Mesenchymal stem cell (in vitro differentiated cells and primary cell): ENCODE measurements at regions not wholly inside any gene's neighbourhood (a gene's known extent, or its start where the extent isn't known, plus 50 kb on each side); places are given as distances from the start of the nearest gene placed in this dataset.

Source experiments
- DNase-seq: peaks from one replicate; pipeline ENCODE4 v3.0.0-alpha.2; 2013
- H2AFZ ChIP-seq: one replicate; pipeline ENCODE4 v1.6.1; 2013; ENCODE audit warnings: low read depth, mild to moderate bottlenecking, control low read depth, inconsistent platforms, low read length, moderate library complexity
- H2AK5ac ChIP-seq: 2 replicates; pipeline ENCODE4 v1.6.1; 2013; ENCODE audit warnings: low read length, moderate library complexity, mild to moderate bottlenecking, inconsistent platforms; ENCODE audit not compliant: severe bottlenecking
- H2BK120ac ChIP-seq: one replicate; pipeline ENCODE4 v1.6.1; 2013; ENCODE audit warnings: low read depth, mild to moderate bottlenecking, inconsistent platforms, low read length, moderate library complexity
- H2BK12ac ChIP-seq, 2 experiments: one replicate each; pipeline ENCODE4 v1.6.1; 2013; ENCODE audit warnings: inconsistent platforms in 2 of 2, low read length in 2 of 2, mild to moderate bottlenecking in 2 of 2, moderate library complexity in 2 of 2, control low read depth in 1 of 2
- H2BK15ac ChIP-seq: one replicate; pipeline ENCODE4 v1.6.1; 2013; ENCODE audit warnings: mild to moderate bottlenecking, low read depth, inconsistent platforms; ENCODE audit not compliant: poor library complexity, severe bottlenecking
- H2BK5ac ChIP-seq: 2 replicates; pipeline ENCODE4 v1.6.1; 2013; ENCODE audit warnings: low read depth, mild to moderate bottlenecking, low read length, control low read depth, inconsistent platforms; ENCODE audit not compliant: poor library complexity, severe bottlenecking
- H3K14ac ChIP-seq, 2 experiments: one replicate each; pipeline ENCODE4 v1.6.1; 2013; ENCODE audit warnings: inconsistent platforms in 2 of 2, low read length in 2 of 2, control low read depth in 1 of 2, mild to moderate bottlenecking in 1 of 2, moderate library complexity in 1 of 2
- H3K18ac ChIP-seq, 2 experiments: one replicate each; pipeline ENCODE4 v1.6.1; 2013; ENCODE audit warnings: inconsistent platforms in 2 of 2, low read length in 2 of 2, control low read depth in 1 of 2, low read depth in 1 of 2, mild to moderate bottlenecking in 1 of 2
- H3K23ac ChIP-seq, 2 experiments: one replicate each; pipeline ENCODE4 v1.6.1; 2013; ENCODE audit warnings: inconsistent platforms in 2 of 2, low read length in 2 of 2, mild to moderate bottlenecking in 2 of 2, moderate library complexity in 2 of 2, control low read depth in 1 of 2
- H3K27ac ChIP-seq: 2 replicates; pipeline ENCODE4 v1.5.1; 2013; ENCODE audit warnings: mild to moderate bottlenecking, moderate library complexity, low read length, control low read depth, inconsistent platforms; ENCODE audit not compliant: poor library complexity, severe bottlenecking
- H3K27me3 ChIP-seq, 2 experiments: 2 replicates each; pipeline versions ENCODE4 v1.6.1 to v1.7.0; 2013; ENCODE audit warnings: low read length in 2 of 2, mild to moderate bottlenecking in 2 of 2, moderate library complexity in 2 of 2, control low read depth in 1 of 2, inconsistent platforms in 1 of 2; ENCODE audit not compliant: control insufficient read depth in 1 of 2, insufficient read depth in 1 of 2
- H3K36me3 ChIP-seq, 2 experiments: 2 replicates each; pipeline versions ENCODE4 v1.6.1 to v1.7.0; 2013; ENCODE audit warnings: low read length in 2 of 2, control low read depth in 1 of 2, inconsistent platforms in 1 of 2, low read depth in 1 of 2, mild to moderate bottlenecking in 1 of 2; ENCODE audit not compliant: insufficient read depth in 2 of 2, control insufficient read depth in 1 of 2
- H3K4ac ChIP-seq, 2 experiments: one replicate each; pipeline ENCODE4 v1.6.1; 2013; ENCODE audit warnings: inconsistent platforms in 2 of 2, low read length in 2 of 2, mild to moderate bottlenecking in 2 of 2, moderate library complexity in 2 of 2, control low read depth in 1 of 2, low read depth in 1 of 2
- H3K4me1 ChIP-seq: 2 replicates; pipeline ENCODE4 v1.6.1; 2013; ENCODE audit warnings: low read depth, low read length, control low read depth; ENCODE audit not compliant: control insufficient read depth, insufficient read depth
- H3K4me2 ChIP-seq: 2 replicates; pipeline ENCODE4 v1.6.1; 2013; ENCODE audit warnings: low read length, mild to moderate bottlenecking, inconsistent platforms; ENCODE audit not compliant: poor library complexity, severe bottlenecking
- H3K4me3 ChIP-seq, 2 experiments: 2 replicates each; pipeline versions ENCODE4 v1.5.1 to v1.7.0; 2013; ENCODE audit warnings: low read length in 2 of 2, mild to moderate bottlenecking in 2 of 2, control low read depth in 1 of 2, low read depth in 1 of 2; ENCODE audit not compliant: insufficient read depth in 1 of 2
- H3K79me1 ChIP-seq: replicated peaks from 2 replicates; pipeline ENCODE4 v1.6.1; 2013; ENCODE audit warnings: mild to moderate bottlenecking, control low read depth, low read length, inconsistent platforms; ENCODE audit not compliant: poor library complexity, severe bottlenecking
- H3K9ac ChIP-seq: 2 replicates; pipeline ENCODE4 v1.7.0; 2013; ENCODE audit warnings: mild to moderate bottlenecking, low read length, moderate library complexity
- H3K9me3 ChIP-seq: 2 replicates; pipeline ENCODE4 v1.7.0; 2013; ENCODE audit warnings: mild to moderate bottlenecking, low read length; ENCODE audit not compliant: control insufficient read depth
- H4K8ac ChIP-seq: one replicate; pipeline ENCODE4 v1.6.1; 2013; ENCODE audit warnings: inconsistent platforms, mild to moderate bottlenecking, low read length, moderate library complexity
- H4K91ac ChIP-seq: one replicate; pipeline ENCODE4 v1.6.1; 2013; ENCODE audit warnings: mild to moderate bottlenecking, low read length, inconsistent platforms
- WGBS: methylation state at CpG from one replicate; pipeline ENCODE4 v1.1.7; 2013; ENCODE audit warnings: mixed read lengths; 5-methylcytosine and 5-hydroxymethylcytosine counted together

GRCh38 chr5:79856456-79857055 lies 134.5 kb downstream of the MTX3 start:
- H3K27me3 ChIP-seq = peaks cover 0 to 25% of the 10 kb centered on the region in 2 experiments
- H2BK5ac ChIP-seq = no peak overlapping the region
- H2AK5ac ChIP-seq = no peak overlapping the region
- no peak overlapping the region for H3K4me2 ChIP-seq
- H3K4me3 ChIP-seq = no peak overlapping the region
- H3K18ac ChIP-seq = no peak overlapping the region
- H2BK12ac ChIP-seq = no peak overlapping the region
- H3K23ac ChIP-seq = no peak overlapping the region
- H4K91ac ChIP-seq = no peak overlapping the region
- H3K4me1 ChIP-seq = peaks cover 3% of the 10 kb centered on the region
- H2AFZ ChIP-seq = no peak overlapping the region
- no peak overlapping the region for H3K4ac ChIP-seq
- DNase-seq = no peak
- no peak overlapping the region for H3K14ac ChIP-seq
- no peaks in the 10 kb centered on the region for H3K36me3 ChIP-seq
- no peaks in the 10 kb centered on the region for H3K9me3 ChIP-seq
- no peak overlapping the region for H4K8ac ChIP-seq
- H3K79me1 ChIP-seq = no peaks in the 10 kb centered on the region
- H3K9ac ChIP-seq = no peak overlapping the region
- WGBS = 92% methylated on average over 9 of the region's 9 CpGs
- H2BK15ac ChIP-seq = no peak overlapping the region
- H2BK120ac ChIP-seq = no peak overlapping the region
- H3K27ac ChIP-seq = no peak overlapping the region

- Histone ChIP-seq H3K4me2 (no peak overlapping the region), H3K79me1 (no peaks in the 10 kb centered on the region), H2BK12ac (no peak overlapping the region), H3K27ac (no peak overlapping the region), H3K36me3 (no peaks in the 10 kb centered on the region), H3K9me3 (no peaks in the 10 kb centered on the region), H2AK5ac (no peak overlapping the region), H3K14ac (no peak overlapping the region), H3K27me3 (peaks cover 0 to 23% of the 10 kb centered on the region in 2 experiments), H3K18ac (no peak overlapping the region), H4K8ac (no peak overlapping the region), H4K91ac (peak overlapping the region; percentile 28), H2BK5ac (no peak overlapping the region), H2BK120ac (no peak overlapping the region), H3K4ac (no peak overlapping the region), H2BK15ac (no peak overlapping the region), H2AFZ (no peak overlapping the region), H3K4me3 (no peak overlapping the region), H3K4me1 (peaks cover 3% of the 10 kb centered on the region), H3K9ac (no peak overlapping the region), H3K23ac (no peak overlapping the region)
- DNase-seq = no peak
- WGBS = 73% methylated on average over 7 of the region's 8 CpGs
Measured at GRCh38 chr5:79853676-79854418, 137.2 kb downstream of the MTX3 start.

- H3K18ac ChIP-seq = no peak overlapping the region
- no peaks in the 10 kb centered on the region for H3K36me3 ChIP-seq
- WGBS = 86% methylated on average over 2 of the region's 3 CpGs
- H3K27me3 ChIP-seq = peaks cover 0 to 21% of the 10 kb centered on the region in 2 experiments
- no peak overlapping the region for H3K9ac ChIP-seq
- H2BK5ac ChIP-seq = no peak overlapping the region
- no peak overlapping the region for H4K91ac ChIP-seq
- no peak overlapping the region for H4K8ac ChIP-seq
- no peak overlapping the region for H2BK120ac ChIP-seq
- H3K4me1 ChIP-seq = peaks cover 3% of the 10 kb centered on the region
- H3K4me2 ChIP-seq = no peak overlapping the region
- no peak overlapping the region for H3K4ac ChIP-seq
- no peak overlapping the region for H3K23ac ChIP-seq
- DNase-seq = no peak
- H3K9me3 ChIP-seq = no peaks in the 10 kb centered on the region
- H3K27ac ChIP-seq = no peak overlapping the region
- no peak overlapping the region for H2BK12ac ChIP-seq
- H2AK5ac ChIP-seq = no peak overlapping the region
- no peak overlapping the region for H3K14ac ChIP-seq
- H3K79me1 ChIP-seq = no peaks in the 10 kb centered on the region
- no peak overlapping the region for H3K4me3 ChIP-seq
- H2AFZ ChIP-seq = no peak overlapping the region
- H2BK15ac ChIP-seq = no peak overlapping the region
Measured at GRCh38 chr5:79853028-79853427, 138.0 kb downstream of the MTX3 start.

- no peak overlapping the region for H4K8ac ChIP-seq
- peaks cover 0 to 18% of the 10 kb centered on the region in 2 experiments for H3K27me3 ChIP-seq
- H3K36me3 ChIP-seq = no peaks in the 10 kb centered on the region
- DNase-seq = no peak
- no peak overlapping the region for H3K18ac ChIP-seq
- no peak overlapping the region for H3K14ac ChIP-seq
- H3K9me3 ChIP-seq = no peaks in the 10 kb centered on the region
- no peak overlapping the region for H3K9ac ChIP-seq
- H3K4me3 ChIP-seq = no peak overlapping the region
- peaks cover 3% of the 10 kb centered on the region for H3K4me1 ChIP-seq
- no peak overlapping the region for H3K27ac ChIP-seq
- no peak overlapping the region for H3K4me2 ChIP-seq
- no peak overlapping the region for H2BK120ac ChIP-seq
- no peak overlapping the region for H2BK15ac ChIP-seq
- H3K79me1 ChIP-seq = no peaks in the 10 kb centered on the region
- H2AK5ac ChIP-seq = no peak overlapping the region
- H2BK5ac ChIP-seq = no peak overlapping the region
- 89% methylated on average over 7 of the region's 7 CpGs for WGBS
- H2AFZ ChIP-seq = no peak overlapping the region
- no peak overlapping the region for H3K23ac ChIP-seq
- H4K91ac ChIP-seq = no peak overlapping the region
- H2BK12ac ChIP-seq = no peak overlapping the region
- no peak overlapping the region for H3K4ac ChIP-seq
Measured at GRCh38 chr5:79851391-79851863, 139.6 kb downstream of the MTX3 start.
